ENCODE measurements at regions not wholly inside any gene's neighbourhood (a gene's known extent, or its start where the extent isn't known, plus 50 kb on each side); places are given as distances from the start of the nearest gene placed in this dataset.
"Not testable (repeated sequence)": the region's sequence is repeated elsewhere in the genome, so short reads cannot be mapped to it uniquely, and the experiment has no call there.

GRCh38 chr12:9325471-9325870 is 117.3 kb upstream of the PZP start:
- no peak for DNase-seq (ENCODE audit: low spot score in 2 of 2)
- no peak overlapping the region for H3K27ac ChIP-seq
- TF ChIP-seq CTCF (IDR thresholded peaks at IDR 0.05) (no peak), POLR2A (IDR thresholded peaks at IDR 0.05) (no peak), POLR2AphosphoS5 (IDR thresholded peaks at IDR 0.05) (no peak)
- no peaks in the 10 kb centered on the region for H3K27me3 ChIP-seq
- intact Hi-C loops (cut with DNase I; ENCODE audit: low total_unique reads), result no loop called here
- no peaks in the 10 kb centered on the region for H3K4me1 ChIP-seq
- H3K9me3 ChIP-seq, result no peaks in the 10 kb centered on the region
- no peaks in the 10 kb centered on the region for H3K36me3 ChIP-seq
- H3K4me3 ChIP-seq, result no peak overlapping the region

GRCh38 chr12:9324782-9325181 is 116.6 kb upstream of the PZP start:
- Histone ChIP-seq H3K9me3 (no peaks in the 10 kb centered on the region), H3K4me1 (no peaks in the 10 kb centered on the region), H3K36me3 (no peaks in the 10 kb centered on the region), H3K27ac (no peak overlapping the region), H3K4me3 (no peak overlapping the region), H3K27me3 (no peaks in the 10 kb centered on the region)
- no peak for DNase-seq (ENCODE audit: low spot score in 2 of 2)
- TF ChIP-seq POLR2A (IDR thresholded peaks at IDR 0.05) (no peak), POLR2AphosphoS5 (IDR thresholded peaks at IDR 0.05) (no peak), CTCF (IDR thresholded peaks at IDR 0.05) (no peak)
- intact Hi-C loops (cut with DNase I; ENCODE audit: low total_unique reads), result no loop called here

- Histone ChIP-seq H3K4me3 (no peak overlapping the region), H3K27ac (no peak overlapping the region), H3K36me3 (no peaks in the 10 kb centered on the region), H3K4me1 (no peaks in the 10 kb centered on the region), H3K9me3 (no peaks in the 10 kb centered on the region), H3K27me3 (no peaks in the 10 kb centered on the region)
- intact Hi-C loops (cut with DNase I; ENCODE audit: low total_unique reads), result no loop called here
- TF ChIP-seq CTCF (IDR thresholded peaks at IDR 0.05) (no peak), POLR2AphosphoS5 (IDR thresholded peaks at IDR 0.05) (no peak), POLR2A (IDR thresholded peaks at IDR 0.05) (no peak)
- no peak for DNase-seq (ENCODE audit: low spot score in 2 of 2)
Measured at GRCh38 chr12:9323144-9323681, 115.0 kb upstream of the PZP start.

- Histone ChIP-seq H3K36me3 (no peaks in the 10 kb centered on the region), H3K4me3 (no peak overlapping the region), H3K27ac (no peak overlapping the region), H3K4me1 (no peaks in the 10 kb centered on the region), H3K9me3 (no peaks in the 10 kb centered on the region), H3K27me3 (no peaks in the 10 kb centered on the region)
- no peak for TF ChIP-seq CTCF (IDR thresholded peaks at IDR 0.05)
- no peak for TF ChIP-seq POLR2A (IDR thresholded peaks at IDR 0.05)
- TF ChIP-seq POLR2AphosphoS5 (IDR thresholded peaks at IDR 0.05), result no peak
- DNase-seq (ENCODE audit: low spot score in 2 of 2), result no peak
- intact Hi-C loops (cut with DNase I; ENCODE audit: low total_unique reads), result no loop called here
Measured at GRCh38 chr12:9319842-9320173, 111.6 kb upstream of the PZP start.

- Histone ChIP-seq H3K4me1 (no peaks in the 10 kb centered on the region), H3K27ac (no peak overlapping the region), H3K9me3 (no peaks in the 10 kb centered on the region), H3K27me3 (no peaks in the 10 kb centered on the region), H3K4me3 (no peak overlapping the region), H3K36me3 (no peaks in the 10 kb centered on the region)
- TF ChIP-seq POLR2AphosphoS5 (IDR thresholded peaks at IDR 0.05) (no peak), CTCF (IDR thresholded peaks at IDR 0.05) (peak in 1 of 3 donors; percentile 11)
- no peak for DNase-seq (ENCODE audit: low spot score in 2 of 2)
- intact Hi-C loops (cut with DNase I; ENCODE audit: low total_unique reads), result no loop called here
Measured at GRCh38 chr12:9319044-9319841, 111.0 kb upstream of the PZP start.

GRCh38 chr12:9313479-9313878 is 105.3 kb upstream of the PZP start:
- DNase-seq (ENCODE audit: low spot score in 2 of 2); H3K4me3 ChIP-seq; H3K4me1 ChIP-seq; intact Hi-C loops (cut with DNase I; ENCODE audit: low total_unique reads); H3K9me3 ChIP-seq; H3K27ac ChIP-seq; H3K27me3 ChIP-seq; H3K36me3 ChIP-seq: not testable (repeated sequence)

- intact Hi-C loops (cut with DNase I; ENCODE audit: low total_unique reads); H3K27ac ChIP-seq; H3K27me3 ChIP-seq; H3K4me3 ChIP-seq; H3K9me3 ChIP-seq; H3K36me3 ChIP-seq; DNase-seq (ENCODE audit: low spot score in 2 of 2); H3K4me1 ChIP-seq: not testable (repeated sequence)
Measured at GRCh38 chr12:9312406-9313392, 104.5 kb upstream of the PZP start.
